ENCODE measurements at regions not wholly inside any gene's neighbourhood (a gene's known extent, or its start where the extent isn't known, plus 50 kb on each side); places are given as distances from the start of the nearest gene placed in this dataset.

GRCh38 chr15:24901409-24901808 lies 53.4 kb upstream of the SNRPN start:
- TF ChIP-seq RAD21 (IDR thresholded peaks at IDR 0.05; ENCODE audit: low read length) (no peak), CTCF (conservative IDR thresholded peaks at IDR 0.05; ENCODE audit: low read depth, low read length) (no peak), FOS (IDR thresholded peaks at IDR 0.05; ENCODE audit: low read depth, low read length) (no peak), POLR2A (IDR thresholded peaks at IDR 0.05; ENCODE audit: low read depth, low read length) (no peak), CHD1 (IDR thresholded peaks at IDR 0.05; ENCODE audit: low read depth, low read length) (no peak), USF2 (IDR thresholded peaks at IDR 0.05; ENCODE audit: low read depth, low read length) (no peak), ELK1 (IDR thresholded peaks at IDR 0.05; ENCODE audit: borderline replicate concordance, low read depth, low read length) (no peak), RFX5 (IDR thresholded peaks at IDR 0.05; ENCODE audit: low read depth, low read length) (no peak), BHLHE40 (IDR thresholded peaks at IDR 0.05; ENCODE audit: low read depth, low read length) (no peak), MAZ (IDR thresholded peaks at IDR 0.05; ENCODE audit: borderline replicate concordance, low read depth, low read length) (no peak), SMC3 (IDR thresholded peaks at IDR 0.05; ENCODE audit: low read depth, low read length) (no peak), NFE2L2 (IDR thresholded peaks at IDR 0.05; ENCODE audit: low read depth, low read length) (no peak), MXI1 (IDR thresholded peaks at IDR 0.05; ENCODE audit: borderline replicate concordance, low read depth, low read length) (no peak), RCOR1 (IDR thresholded peaks at IDR 0.05; ENCODE audit: insufficient replicate concordance, low read length) (no peak)

All from IMR-90 (cell line).